GM18867 (cell line): ENCODE measurements at regions not wholly inside any gene's neighbourhood (a gene's known extent, or its start where the extent isn't known, plus 50 kb on each side); places are given as distances from the start of the nearest gene placed in this dataset.
"Not testable (repeated sequence)": the region's sequence is repeated elsewhere in the genome, so short reads cannot be mapped to it uniquely, and the experiment has no call there.

Experiments used
- ATAC-seq: cut with Tn5 transposase; IDR thresholded peaks from one replicate; pipeline ENCODE4 v1.9.1; 2021; ENCODE audit warnings: mild to moderate bottlenecking, moderate library complexity; ENCODE audit not compliant: unreplicated experiment

- ATAC-seq, result not testable (repeated sequence)
These were observed 215.0 kb downstream of the STIM2 start for GRCh38 chr4:27075603-27076002.

- no peak for ATAC-seq
These were observed 218.4 kb downstream of the STIM2 start for GRCh38 chr4:27078934-27079455.

- ATAC-seq, result peak; percentile 69
These were observed 221.3 kb downstream of the STIM2 start for GRCh38 chr4:27081675-27082586.

- no peak for ATAC-seq
These were observed 222.1 kb downstream of the STIM2 start for GRCh38 chr4:27082776-27083175.

- ATAC-seq, result no peak
These were observed 224.2 kb downstream of the STIM2 start for GRCh38 chr4:27084685-27085361.

- ATAC-seq, result no peak
These were observed 224.8 kb downstream of the STIM2 start for GRCh38 chr4:27085396-27085795.

GRCh38 chr4:27087306-27088045 lies 226.8 kb downstream of the STIM2 start:
- ATAC-seq, result no peak

- ATAC-seq, result no peak
These were observed 227.8 kb downstream of the STIM2 start for GRCh38 chr4:27088491-27088890.

GRCh38 chr4:27089186-27089585 lies 228.5 kb downstream of the STIM2 start:
- ATAC-seq, result no peak

- no peak for ATAC-seq
These were observed 229.8 kb downstream of the STIM2 start for GRCh38 chr4:27090406-27090805.

GRCh38 chr4:27094224-27094623 lies 233.6 kb downstream of the STIM2 start:
- ATAC-seq, result no peak

GRCh38 chr4:27094783-27095182 lies 234.1 kb downstream of the STIM2 start:
- ATAC-seq, result no peak

GRCh38 chr4:27096142-27096824 lies 235.6 kb downstream of the STIM2 start:
- no peak for ATAC-seq

- ATAC-seq, result no peak
These were observed 237.4 kb downstream of the STIM2 start for GRCh38 chr4:27098034-27098433.

GRCh38 chr4:27100713-27101112 lies 240.1 kb downstream of the STIM2 start:
- no peak for ATAC-seq

- ATAC-seq, result no peak
These were observed 240.5 kb downstream of the STIM2 start for GRCh38 chr4:27101126-27101525.

- ATAC-seq, result no peak
These were observed 240.9 kb downstream of the STIM2 start for GRCh38 chr4:27101561-27101960.

GRCh38 chr4:27111627-27112026 lies 251.0 kb downstream of the STIM2 start:
- ATAC-seq, result no peak

GRCh38 chr4:27112587-27112986 lies 251.9 kb downstream of the STIM2 start:
- no peak for ATAC-seq

GRCh38 chr4:27115221-27115620 lies 254.6 kb downstream of the STIM2 start:
- no peak for ATAC-seq

- no peak for ATAC-seq
These were observed 256.8 kb downstream of the STIM2 start for GRCh38 chr4:27117453-27117852.
